ENCODE measurements at regions not wholly inside any gene's neighbourhood (a gene's known extent, or its start where the extent isn't known, plus 50 kb on each side); places are given as distances from the start of the nearest gene placed in this dataset.

DNA sequence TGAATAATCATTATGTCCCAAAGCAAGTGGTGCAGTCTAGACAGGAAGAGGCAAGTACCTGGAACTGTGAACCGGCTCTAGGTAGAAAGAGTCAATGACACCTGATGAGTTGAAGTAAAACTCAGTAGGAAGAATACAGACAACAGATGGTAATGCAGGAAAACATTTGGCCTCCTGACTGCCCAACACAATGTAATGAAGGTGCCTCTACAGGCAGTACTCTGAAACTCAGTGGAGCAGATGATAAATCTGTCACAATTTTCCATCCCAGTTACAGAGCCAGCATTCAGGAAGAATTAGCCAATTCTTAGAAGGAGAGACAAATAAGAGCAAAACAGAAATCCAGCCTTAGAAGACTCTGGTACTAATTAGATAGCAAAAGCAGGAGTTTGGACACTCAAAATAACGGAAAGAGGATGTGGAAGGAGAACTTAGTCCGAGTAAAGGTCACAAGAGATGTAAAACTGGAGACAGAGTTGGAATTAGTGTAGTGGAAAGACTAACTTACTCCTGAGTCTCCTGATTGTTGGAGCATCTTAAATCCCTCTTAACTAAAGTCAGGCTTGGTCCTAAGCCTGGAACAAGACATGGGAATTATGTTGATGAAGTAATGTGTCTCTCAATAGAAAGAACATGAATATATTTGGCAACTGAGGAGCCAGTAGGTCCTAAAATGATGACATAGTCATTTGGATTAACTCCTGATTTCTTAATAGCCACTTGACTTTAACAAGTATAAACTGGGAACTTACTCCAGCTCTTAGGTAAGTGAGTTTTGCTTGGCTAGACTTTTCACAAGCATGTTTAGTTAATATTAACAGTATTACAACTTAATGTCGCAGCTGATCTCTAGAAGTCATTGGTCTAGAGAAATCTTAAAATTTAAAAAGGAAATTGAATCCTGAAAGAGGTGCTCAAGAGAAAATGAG lies 457.3 kb upstream of the MIR17HG start:
- TF ChIP-seq, protein P1, sequence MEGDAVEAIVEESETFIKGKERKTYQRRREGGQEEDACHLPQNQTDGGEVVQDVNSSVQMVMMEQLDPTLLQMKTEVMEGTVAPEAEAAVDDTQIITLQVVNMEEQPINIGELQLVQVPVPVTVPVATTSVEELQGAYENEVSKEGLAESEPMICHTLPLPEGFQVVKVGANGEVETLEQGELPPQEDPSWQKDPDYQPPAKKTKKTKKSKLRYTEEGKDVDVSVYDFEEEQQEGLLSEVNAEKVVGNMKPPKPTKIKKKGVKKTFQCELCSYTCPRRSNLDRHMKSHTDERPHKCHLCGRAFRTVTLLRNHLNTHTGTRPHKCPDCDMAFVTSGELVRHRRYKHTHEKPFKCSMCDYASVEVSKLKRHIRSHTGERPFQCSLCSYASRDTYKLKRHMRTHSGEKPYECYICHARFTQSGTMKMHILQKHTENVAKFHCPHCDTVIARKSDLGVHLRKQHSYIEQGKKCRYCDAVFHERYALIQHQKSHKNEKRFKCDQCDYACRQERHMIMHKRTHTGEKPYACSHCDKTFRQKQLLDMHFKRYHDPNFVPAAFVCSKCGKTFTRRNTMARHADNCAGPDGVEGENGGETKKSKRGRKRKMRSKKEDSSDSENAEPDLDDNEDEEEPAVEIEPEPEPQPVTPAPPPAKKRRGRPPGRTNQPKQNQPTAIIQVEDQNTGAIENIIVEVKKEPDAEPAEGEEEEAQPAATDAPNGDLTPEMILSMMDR (IDR thresholded peaks at IDR 0.05) = no peak
- TF ChIP-seq EZH2phosphoT487 (IDR thresholded peaks at IDR 0.05) = no peak

Data from neural progenitor cell (in vitro differentiated cells).